GM12874 (cell line): ENCODE measurements at regions not wholly inside any gene's neighbourhood (a gene's known extent, or its start where the extent isn't known, plus 50 kb on each side); places are given as distances from the start of the nearest gene placed in this dataset.

Experiments
- CTCF ChIP-seq: IDR thresholded peaks from 2 replicates; pipeline ENCODE4 v1.5.1; 2011; ENCODE audit warnings: low read depth, mild to moderate bottlenecking, control low read depth, low read length, moderate library complexity; ENCODE audit not compliant: insufficient read depth

GRCh38 chr13:99087954-99088491 is 110.2 kb upstream of the DOCK9 start:
- no peak for TF ChIP-seq CTCF

- no peak for TF ChIP-seq CTCF
Measured at GRCh38 chr13:99093997-99094396, 106.7 kb upstream of the UBAC2 start.

GRCh38 chr13:99103536-99103935 is 97.1 kb upstream of the UBAC2 start:
- TF ChIP-seq CTCF: no peak

- no peak for TF ChIP-seq CTCF
Measured at GRCh38 chr13:99104396-99104795, 96.3 kb upstream of the UBAC2 start.

- no peak for TF ChIP-seq CTCF
Measured at GRCh38 chr13:99105160-99105559, 95.5 kb upstream of the UBAC2 start.

GRCh38 chr13:99113351-99113750 is 87.3 kb upstream of the UBAC2 start:
- TF ChIP-seq CTCF: no peak

- no peak for TF ChIP-seq CTCF
Measured at GRCh38 chr13:99118179-99118578, 82.5 kb upstream of the UBAC2 start.
